Panc1 (cell line): ENCODE measurements at regions not wholly inside any gene's neighbourhood (a gene's known extent, or its start where the extent isn't known, plus 50 kb on each side); places are given as distances from the start of the nearest gene placed in this dataset.

Experiments used
- ATAC-seq: fragments of 200-7000 bp; cut with Tn5 transposase; 2 replicates; pipeline ENCODE4 v1.9.1; 2020; ENCODE audit warnings: mild to moderate bottlenecking, moderate library complexity
- BruUV-seq: library from RNA; stranded (reverse); fragments of 400-500 nt; replicated peaks from 2 replicates; lab custom pipeline; 2021; lab: Mats Ljungman, UMichigan
- CTCF ChIA-PET: fragments of 300-600 bp; sonication (Branson Sonifier 250); formaldehyde crosslinking; loops from one replicate; lab custom pipeline; 2022; ENCODE audit warnings: antibody characterized with exemption; lab: Charles Lee
- POLR2A ChIA-PET: fragments of 300-600 bp; sonication (Branson Sonifier 250); formaldehyde crosslinking; loops from one replicate; lab custom pipeline; 2022; ENCODE audit warnings: antibody characterized with exemption; lab: Charles Lee
- DNase-seq: peaks from one replicate; pipeline ENCODE4 v3.0.0-alpha.2; 2010; ENCODE audit warnings: low read depth, low spot score
- H3K27ac ChIP-seq: 2 replicates; pipeline ENCODE4 v1.5.1; 2011; ENCODE audit warnings: mild to moderate bottlenecking, low read length, inconsistent platforms
- H3K27me3 ChIP-seq: fragments of 200-500 bp; sonication (Bioruptor generic); 2 replicates; pipeline ENCODE4 v1.6.0; 2014; ENCODE audit warnings: low read length, inconsistent platforms; ENCODE audit not compliant: control insufficient read depth, insufficient read depth
- H3K36me3 ChIP-seq: fragments of 200-500 bp; sonication (Bioruptor generic); 2 replicates; pipeline ENCODE4 v1.5.1; 2014; ENCODE audit warnings: inconsistent platforms, mild to moderate bottlenecking, low read length, moderate library complexity; ENCODE audit not compliant: control insufficient read depth, insufficient read depth
- H3K4me1 ChIP-seq: 2 replicates; pipeline ENCODE4 v1.5.1; 2011; ENCODE audit warnings: inconsistent platforms, mild to moderate bottlenecking, low read length, moderate library complexity; ENCODE audit not compliant: control insufficient read depth, insufficient read depth
- H3K4me3 ChIP-seq, 2 experiments: 2 replicates each; pipeline ENCODE4 v1.5.1; 2011 to 2012; ENCODE audit warnings: low read depth in 2 of 2, low read length in 2 of 2, mild to moderate bottlenecking in 2 of 2, inconsistent platforms in 1 of 2, moderate library complexity in 1 of 2
- H3K9me3 ChIP-seq: fragments of 200-500 bp; sonication (Bioruptor generic); 2 replicates; pipeline ENCODE4 v1.5.1; 2014; ENCODE audit warnings: low read depth, mild to moderate bottlenecking, inconsistent platforms, low read length, moderate library complexity; ENCODE audit not compliant: control insufficient read depth, insufficient read depth
- CTCF ChIP-seq: fragments of 450-650 bp; IDR thresholded peaks from 2 replicates; pipeline ENCODE4 v1.5.1; 2017; ENCODE audit warnings: mild to moderate bottlenecking
- POLR2AphosphoS5 ChIP-seq: IDR thresholded peaks from 2 replicates; pipeline ENCODE4 v1.6.1; 2012; ENCODE audit warnings: mild to moderate bottlenecking, low read depth, low read length, moderate library complexity
- REST ChIP-seq, 2 experiments: IDR thresholded peaks; 2 replicates each; pipeline ENCODE4 v1.6.1; 2011 to 2012; ENCODE audit warnings: low read depth in 2 of 2, control low read depth in 1 of 2, low read length in 1 of 2, mild to moderate bottlenecking in 1 of 2, moderate library complexity in 1 of 2; ENCODE audit not compliant: insufficient read depth in 1 of 2
- SIN3A ChIP-seq: IDR thresholded peaks from 2 replicates; pipeline ENCODE4 v1.6.1; 2012; ENCODE audit warnings: low read depth, mild to moderate bottlenecking, low read length, moderate library complexity, borderline replicate concordance; ENCODE audit not compliant: insufficient read depth
- TCF7L2 ChIP-seq: IDR thresholded peaks from 2 replicates; pipeline ENCODE4 v1.6.1; 2011; ENCODE audit warnings: mild to moderate bottlenecking, low read depth, low read length, inconsistent platforms
- in situ Hi-C: cut with HindIII; loops from 2 replicates; pipeline ENCODE4 v1.10.0; 2016; ENCODE audit warnings: low sequenced_read_pairs, low pct_unique_long_range_greater_than_20kb
- intact Hi-C: fragments of 100-400 bp; cut with micrococcal nuclease; formaldehyde crosslinking; loops from one replicate; pipeline ENCODE4 v1.10.0; 2022; ENCODE audit not compliant: unreplicated experiment

- H3K36me3 ChIP-seq = no peaks in the 10 kb centered on the region
- H3K27me3 ChIP-seq = peaks cover 2% of the 10 kb centered on the region; the same call in 1 of the 2 replicates
- no peaks in the 10 kb centered on the region for H3K4me1 ChIP-seq
- TF ChIP-seq CTCF (no peak), TCF7L2 (no peak), SIN3A (no peak), POLR2AphosphoS5 (no peak), REST (IDR thresholded peaks at IDR 0.05; ENCODE audit: insufficient read depth in 1 of 2, low read depth in 2 of 2, low read length in 1 of 2) (no peak)
- H3K4me3 ChIP-seq = no peak overlapping the region
- ChIA-PET POLR2A (no interaction called here), CTCF (no interaction called here)
- no TSS peak for BruUV-seq
- H3K27ac ChIP-seq = no peak overlapping the region
- H3K9me3 ChIP-seq = no peaks in the 10 kb centered on the region
- intact Hi-C loops (no loop called here), in situ Hi-C loops (no loop called here)
- no peak for ATAC-seq
- no peak for DNase-seq
These were observed 118.3 kb upstream of the RCN1 start for GRCh38 chr11:31972623-31973022.

GRCh38 chr11:31969359-31969702 lies 121.5 kb upstream of the RCN1 start:
- ATAC-seq = no peak
- POLR2A ChIA-PET = no interaction called here
- no TSS peak for BruUV-seq
- intact Hi-C loops = no loop called here
- TF ChIP-seq TCF7L2 (no peak), CTCF (no peak)
- no peak overlapping the region for H3K4me3 ChIP-seq
- no peaks in the 10 kb centered on the region for H3K9me3 ChIP-seq
- no peaks in the 10 kb centered on the region for H3K36me3 ChIP-seq
- in situ Hi-C loops = no loop called here
- H3K27me3 ChIP-seq = no peaks in the 10 kb centered on the region; the same call in 1 of the 2 replicates
- no peaks in the 10 kb centered on the region for H3K4me1 ChIP-seq
- CTCF ChIA-PET = interaction anchor here (0.6 kb wide), 1 partner anchor 8 kb away, joined by 5 read pairs; no protein-coding TSS in a partner anchor
- no peak for DNase-seq
- no peak overlapping the region for H3K27ac ChIP-seq
